ENCODE measurements at regions not wholly inside any gene's neighbourhood (a gene's known extent, or its start where the extent isn't known, plus 50 kb on each side); places are given as distances from the start of the nearest gene placed in this dataset.

DNA sequence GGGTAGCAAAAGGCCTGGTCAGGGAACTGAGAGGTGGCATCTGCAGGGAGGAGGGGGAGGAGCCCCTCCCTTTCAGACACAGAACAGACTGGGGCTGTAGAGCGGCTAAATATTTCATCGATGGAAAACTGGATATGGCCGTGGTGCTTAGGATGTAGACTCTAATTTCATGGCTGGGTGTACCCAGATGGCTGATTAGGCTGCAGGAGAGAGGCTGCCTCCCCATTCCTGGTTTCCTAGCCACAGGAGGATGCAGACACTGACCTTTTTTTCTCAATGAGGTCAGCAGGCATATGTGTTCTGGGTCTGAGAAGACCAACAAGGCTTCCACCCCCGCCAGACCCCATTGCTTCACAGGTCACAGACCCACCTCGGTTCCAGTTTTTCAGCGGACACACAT, 58.1 kb upstream of the CALM2 start:
- DNase-seq, result no peak

GRCh38 chr2:47232738-47233415, 56.6 kb upstream of the CALM2 start:
- DNase-seq, result no peak

GRCh38 chr2:47230418-47230817, 54.1 kb upstream of the CALM2 start:
- DNase-seq, result no peak

GRCh38 chr2:47227532-47228279, 51.4 kb upstream of the CALM2 start:
- DNase-seq, result no peak

GRCh38 chr2:47226923-47227220, 50.6 kb upstream of the CALM2 start:
- DNase-seq, result peak; percentile 96

DNA sequence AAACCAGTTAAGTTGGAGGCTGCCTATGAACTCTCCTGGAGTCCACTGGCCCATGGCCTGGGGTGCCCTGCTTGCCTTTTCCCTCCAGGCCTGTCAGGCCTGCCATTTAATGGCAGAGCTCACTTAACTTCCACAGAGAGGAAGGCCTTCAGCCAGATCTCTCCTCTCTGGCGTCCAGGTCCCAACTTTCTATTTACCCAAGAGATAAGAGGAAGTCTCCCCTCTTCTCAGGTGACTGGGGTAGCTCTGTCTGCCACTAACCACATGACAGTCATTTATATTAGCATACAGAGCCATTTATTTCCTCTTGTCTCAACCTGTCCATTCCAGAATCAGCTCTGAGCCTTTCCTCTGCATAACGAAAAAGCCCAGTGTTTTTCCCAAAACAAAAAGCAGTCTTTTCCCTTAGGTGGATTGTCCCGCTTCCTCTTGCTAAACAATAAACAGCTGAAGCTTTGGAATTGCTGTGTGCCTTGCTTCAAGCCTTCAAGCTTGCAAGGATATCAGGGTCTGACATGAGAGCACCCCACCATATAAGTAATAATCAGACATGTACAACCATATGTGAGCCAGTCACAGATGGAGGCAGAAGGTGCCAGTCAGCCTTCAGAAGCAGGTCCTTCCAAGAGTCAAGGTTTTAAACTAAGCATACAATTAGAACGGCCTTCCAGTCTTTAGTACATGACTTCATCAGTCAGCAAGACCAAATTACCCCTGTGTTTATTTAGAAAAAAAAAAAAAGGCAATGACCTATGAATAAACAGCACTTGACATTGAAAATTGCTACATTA, 50.0 kb upstream of the CALM2 start:
- no peak for DNase-seq
